Stimulated activated CD8-positive, alpha-beta memory T cell treated with anti-CD3 and anti-CD28 coated beads, Interleukin-7, amount 100 ng/mL, for 48 hours (primary cell): ENCODE measurements at regions not wholly inside any gene's neighbourhood (a gene's known extent, or its start where the extent isn't known, plus 50 kb on each side); places are given as distances from the start of the nearest gene placed in this dataset.

Experiments
- DNase-seq, 2 donors: peaks; one replicate each; pipeline ENCODE4 v3.0.0-alpha.2; 2020; ENCODE audit warnings: low read depth in 1 of 2; ENCODE audit errors: extremely low read depth in 1 of 2

- DNase-seq, result peak in 1 of 2 donors; percentile 15
Observed at GRCh38 chr12:38138225-38139221, 178.1 kb upstream of the ALG10B start.

DNA sequence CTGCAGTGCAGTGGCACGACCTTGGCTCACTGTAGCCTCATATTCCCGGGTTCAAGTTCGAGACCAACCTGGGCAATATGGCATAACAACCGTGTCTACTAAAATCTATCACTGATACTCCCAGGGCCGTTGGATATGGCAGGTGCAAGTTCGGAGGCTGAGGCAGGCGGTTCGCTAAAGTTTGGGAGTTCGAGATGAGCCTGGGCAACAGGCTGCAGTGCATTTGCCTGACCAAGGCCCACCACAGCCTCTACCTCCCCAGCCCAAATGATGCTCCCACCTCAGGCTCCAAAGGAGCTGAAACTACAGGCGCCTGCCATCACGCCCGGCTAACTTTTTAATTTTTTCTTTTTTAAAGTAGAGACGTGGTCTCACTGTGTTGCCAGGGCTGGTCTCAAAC, 177.1 kb upstream of the ALG10B start:
- no peak for DNase-seq

DNA sequence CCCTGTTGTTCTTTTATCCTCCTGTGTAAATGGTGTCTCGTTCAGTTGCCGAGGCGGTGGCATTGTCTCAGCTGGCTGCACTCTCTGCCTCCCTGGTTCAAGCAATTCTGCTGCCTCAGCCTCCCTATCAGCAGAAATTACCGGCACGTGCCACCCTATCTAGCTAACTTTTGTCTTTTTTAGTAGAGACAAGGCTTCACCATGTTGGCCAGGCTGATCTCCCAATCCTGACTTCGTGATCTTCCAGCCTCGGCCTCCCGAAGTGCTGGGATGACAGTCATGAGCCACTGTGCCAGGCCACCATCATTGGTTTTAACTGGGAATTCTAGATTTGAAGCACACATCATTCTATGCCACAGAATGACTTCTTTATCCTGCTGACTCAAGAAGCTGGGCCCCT, 175.3 kb upstream of the ALG10B start:
- DNase-seq, result no peak

- DNase-seq, result no peak
Observed at GRCh38 chr12:38141861-38142260, 174.7 kb upstream of the ALG10B start.

DNA sequence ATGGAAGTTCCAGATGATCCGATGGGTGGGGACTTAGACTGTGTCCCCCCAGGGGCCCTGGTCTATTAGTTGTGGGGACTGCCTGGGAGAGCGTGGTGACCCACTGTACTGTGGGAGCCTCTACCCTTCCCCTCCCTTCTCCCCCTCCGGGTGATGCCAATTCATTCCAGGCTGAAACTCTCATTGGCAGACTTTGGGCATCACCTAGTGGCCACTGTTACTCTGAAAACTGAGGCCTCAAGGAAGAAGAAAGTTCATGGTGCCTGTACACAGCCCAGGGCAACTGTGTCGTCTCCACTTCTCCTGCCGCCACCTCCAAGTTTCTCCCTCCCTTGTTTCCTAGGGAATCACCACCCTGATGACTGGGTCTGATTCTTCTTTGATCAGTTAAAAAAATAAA, 173.6 kb upstream of the ALG10B start:
- no peak for DNase-seq

DNA sequence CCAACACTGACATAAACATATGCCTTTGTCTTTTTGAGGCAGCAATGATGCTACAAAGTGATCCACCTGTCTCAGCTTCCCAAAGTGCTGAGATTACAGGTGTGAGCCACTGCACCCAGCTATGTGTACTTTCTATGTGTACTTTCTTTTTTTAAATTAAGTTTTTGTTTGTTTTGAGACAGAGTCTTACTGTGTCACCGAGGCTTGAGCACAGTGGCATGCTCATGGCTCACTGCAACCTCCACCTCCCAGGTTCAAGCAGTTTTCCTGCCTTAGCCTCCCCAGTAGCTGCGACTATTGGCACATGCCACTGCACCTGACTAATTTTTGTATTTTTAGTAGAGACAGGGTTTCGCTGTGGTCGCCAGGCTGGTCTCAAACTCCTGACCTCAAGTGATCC, 172.5 kb upstream of the ALG10B start:
- no peak for DNase-seq

DNA sequence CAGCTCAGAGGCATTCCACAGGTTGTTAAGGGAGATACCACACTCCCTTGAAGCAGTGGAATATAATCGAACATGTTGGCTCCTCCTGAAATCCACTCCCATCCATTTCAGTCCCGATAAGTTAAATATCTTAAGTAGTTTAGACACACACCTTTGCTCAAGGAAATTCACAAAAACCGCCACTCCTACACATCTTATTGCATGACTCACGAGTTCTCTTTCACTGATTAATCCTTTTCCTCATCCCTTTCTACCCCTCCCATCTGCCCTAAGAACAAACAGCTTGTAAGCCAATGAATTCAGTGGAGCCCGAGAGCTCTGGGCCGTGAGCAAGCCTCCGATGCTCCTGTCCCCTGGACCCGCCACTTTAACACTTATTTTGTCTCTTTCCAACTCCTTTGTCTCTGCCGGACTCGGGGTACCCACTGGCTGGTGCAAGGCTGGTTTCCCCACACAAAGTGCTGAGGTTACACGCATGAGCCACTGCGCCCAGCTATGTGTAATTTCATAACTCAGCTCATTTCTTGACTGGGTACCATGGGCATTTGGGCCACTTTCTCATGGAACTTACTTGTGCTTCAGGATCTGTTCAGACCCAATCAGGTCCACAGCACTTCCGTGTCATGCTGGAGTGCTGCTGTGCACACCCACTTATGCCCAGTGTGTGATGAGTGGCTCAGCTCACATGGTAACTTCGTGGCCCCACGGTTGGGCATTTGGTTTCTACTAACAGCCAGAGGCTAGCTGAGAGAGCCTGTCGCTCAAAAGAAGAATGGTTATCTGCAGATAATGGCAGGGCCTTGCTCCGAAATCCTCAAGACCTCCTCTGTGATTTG, 171.8 kb upstream of the ALG10B start:
- DNase-seq, result no peak

DNA sequence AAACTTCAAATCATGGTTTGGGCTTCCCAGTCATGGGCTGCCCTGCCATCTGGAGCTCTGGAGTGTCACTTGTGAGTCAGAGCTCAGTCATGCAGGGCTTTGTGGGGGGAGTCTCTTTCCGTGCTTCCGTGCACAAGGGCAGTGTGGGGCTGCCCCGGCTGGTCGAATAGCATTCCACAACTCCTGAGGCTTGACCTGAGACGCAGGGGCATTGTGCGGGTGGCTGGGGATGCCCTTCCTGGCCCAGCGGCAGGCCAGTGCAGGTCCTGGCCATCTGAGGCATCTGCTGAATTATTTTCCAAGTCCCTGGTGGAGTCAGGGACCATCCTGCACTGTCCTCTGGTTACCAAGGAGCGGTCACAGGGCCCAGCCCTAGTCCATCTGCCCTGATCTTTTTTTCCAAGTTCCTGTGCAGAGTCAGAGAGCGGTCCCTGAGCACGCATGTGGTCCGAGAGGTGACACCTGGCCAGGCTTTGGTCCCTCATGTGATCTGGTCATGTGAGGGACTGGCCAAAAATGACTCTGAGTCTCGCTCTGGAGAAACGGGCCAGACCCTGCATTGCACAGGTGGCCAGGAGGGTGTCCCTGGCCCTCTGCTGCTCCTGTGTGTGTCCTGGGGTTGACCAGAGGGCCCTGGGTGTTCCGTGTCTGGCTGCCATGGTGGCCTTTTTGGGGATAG, 167.0 kb upstream of the ALG10B start:
- no peak for DNase-seq

DNA sequence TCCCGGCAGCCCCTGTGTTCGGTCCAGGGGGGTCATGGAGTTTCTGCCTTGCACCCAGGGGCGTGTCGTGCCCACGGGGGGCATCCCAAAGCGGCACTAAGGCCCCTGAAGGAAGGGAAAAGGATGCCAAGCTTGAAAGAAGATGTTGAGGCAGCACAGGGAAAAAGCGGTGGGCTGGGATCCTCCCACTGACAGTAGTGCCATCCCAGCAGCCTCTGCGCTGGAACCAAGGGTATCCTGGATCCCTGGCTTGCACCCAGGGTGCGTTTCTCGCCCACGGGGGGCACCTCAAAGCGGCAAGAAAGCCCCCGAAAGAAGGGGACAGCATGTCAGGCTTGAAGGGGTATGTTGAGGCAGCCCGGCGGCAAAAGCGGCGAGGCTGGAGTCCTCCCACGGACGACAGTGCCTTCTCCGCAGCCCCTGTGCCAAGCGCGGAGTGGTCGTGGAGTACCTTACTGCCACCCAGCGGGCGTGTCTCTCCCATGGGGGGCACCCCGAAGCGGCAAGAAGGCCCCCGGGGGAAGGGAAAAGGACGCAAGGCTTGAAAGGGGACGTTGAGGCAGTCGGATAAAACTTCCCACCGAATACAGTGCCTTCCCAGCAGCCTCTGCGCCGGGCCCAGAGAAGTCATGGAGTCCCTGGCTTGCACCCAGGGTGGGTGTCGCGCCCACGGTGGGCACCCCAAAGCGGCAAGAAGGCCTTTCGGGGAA, 164.4 kb upstream of the ALG10B start:
- no peak for DNase-seq

DNA sequence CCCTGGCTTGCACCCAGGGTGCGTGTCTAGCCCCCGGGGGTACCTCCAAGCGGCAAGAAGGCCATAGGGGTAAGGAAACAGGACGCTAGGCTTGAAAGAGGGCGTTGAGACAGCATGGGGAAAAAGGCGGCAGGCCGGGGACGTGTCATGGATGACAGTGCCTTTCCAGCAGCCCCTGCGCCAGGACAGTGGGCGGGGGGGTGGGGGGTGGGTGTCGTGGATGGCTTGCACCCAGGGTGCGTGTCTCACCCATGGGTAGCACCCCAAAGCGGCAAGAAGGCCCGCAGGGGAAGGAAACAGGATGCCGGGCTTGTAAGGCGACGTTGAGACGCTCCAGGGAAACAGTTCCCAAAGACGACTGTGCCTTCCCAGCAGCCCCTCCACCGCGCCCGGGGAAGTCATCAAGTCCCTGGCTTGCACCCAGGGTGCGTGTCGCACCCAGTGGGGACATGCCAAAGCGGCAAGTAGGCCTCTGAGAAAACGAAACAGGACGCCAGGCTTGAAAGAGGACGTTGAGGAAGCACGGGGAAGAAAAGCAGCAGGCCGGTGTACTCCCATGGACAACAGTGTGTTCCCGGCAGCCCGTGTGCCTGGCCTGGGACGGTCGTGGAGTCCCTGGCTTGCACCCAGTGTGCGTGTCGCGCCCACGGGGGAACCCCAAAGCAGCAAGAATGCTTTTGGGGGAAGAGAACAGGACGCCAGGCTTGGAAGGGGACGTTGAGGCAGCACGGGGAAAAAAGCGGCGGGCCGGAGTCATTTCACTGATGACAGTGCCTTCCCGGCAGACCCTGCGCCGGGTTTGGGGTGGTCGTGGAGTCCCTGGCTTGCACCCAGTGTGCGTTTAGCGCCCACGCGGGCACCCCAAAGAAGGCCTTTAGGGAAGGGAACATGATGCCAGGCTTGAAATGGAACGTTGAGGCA, 163.5 kb upstream of the ALG10B start:
- DNase-seq, result no peak

- DNase-seq, result no peak
Observed at GRCh38 chr12:38153737-38154061, 162.9 kb upstream of the ALG10B start.

- DNase-seq, result no peak
Observed at GRCh38 chr12:38154096-38155019, 162.2 kb upstream of the ALG10B start.

GRCh38 chr12:38155020-38155395, 161.6 kb upstream of the ALG10B start:
- no peak for DNase-seq

DNA sequence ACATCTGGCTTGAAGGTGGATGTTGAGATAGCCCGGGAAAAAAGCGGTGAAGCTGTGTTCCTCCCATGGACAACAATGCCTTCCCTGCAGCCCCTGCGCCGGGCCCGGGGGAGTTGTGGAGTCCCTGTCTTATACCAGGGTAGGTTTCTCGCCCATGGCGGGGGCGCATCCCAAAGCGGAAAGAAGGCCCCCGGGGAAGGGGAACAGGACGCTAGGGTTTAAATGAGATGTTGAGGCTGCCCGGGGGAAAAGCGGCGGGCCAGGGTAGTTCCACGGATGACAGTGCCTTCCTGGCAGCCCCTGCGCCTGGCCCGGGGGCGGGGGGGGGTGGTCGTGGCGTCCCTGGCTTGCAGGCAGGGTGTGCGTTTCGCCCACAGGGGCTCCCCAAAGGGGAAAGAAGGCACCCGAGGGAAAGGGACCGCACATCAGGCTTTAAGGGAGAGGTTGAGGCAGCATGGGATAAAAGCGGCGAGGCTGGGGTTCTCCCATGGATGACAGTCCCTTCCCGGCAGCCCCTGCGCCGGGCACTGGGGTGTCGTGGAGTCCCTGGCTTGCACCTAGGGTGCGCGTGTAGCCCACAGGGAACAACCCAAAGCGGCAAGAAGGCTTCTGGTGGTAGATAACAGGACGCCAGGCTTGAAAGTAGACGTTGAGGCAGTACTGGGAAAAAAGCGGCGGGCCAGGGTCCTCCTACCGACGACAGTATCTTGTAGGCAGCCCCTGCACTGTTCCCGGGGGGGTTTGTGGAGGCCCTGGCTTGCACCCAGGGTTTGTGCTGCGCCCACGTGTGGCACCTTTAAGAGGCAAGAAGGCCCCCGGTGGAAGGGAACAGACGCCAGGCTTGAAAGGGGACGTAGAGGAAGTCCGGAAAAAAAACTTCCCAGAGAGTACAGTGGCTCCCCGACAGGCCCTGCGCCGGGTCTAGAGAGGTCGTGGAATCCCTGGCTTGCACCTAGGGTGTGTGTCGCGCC, 160.8 kb upstream of the ALG10B start:
- no peak for DNase-seq

DNA sequence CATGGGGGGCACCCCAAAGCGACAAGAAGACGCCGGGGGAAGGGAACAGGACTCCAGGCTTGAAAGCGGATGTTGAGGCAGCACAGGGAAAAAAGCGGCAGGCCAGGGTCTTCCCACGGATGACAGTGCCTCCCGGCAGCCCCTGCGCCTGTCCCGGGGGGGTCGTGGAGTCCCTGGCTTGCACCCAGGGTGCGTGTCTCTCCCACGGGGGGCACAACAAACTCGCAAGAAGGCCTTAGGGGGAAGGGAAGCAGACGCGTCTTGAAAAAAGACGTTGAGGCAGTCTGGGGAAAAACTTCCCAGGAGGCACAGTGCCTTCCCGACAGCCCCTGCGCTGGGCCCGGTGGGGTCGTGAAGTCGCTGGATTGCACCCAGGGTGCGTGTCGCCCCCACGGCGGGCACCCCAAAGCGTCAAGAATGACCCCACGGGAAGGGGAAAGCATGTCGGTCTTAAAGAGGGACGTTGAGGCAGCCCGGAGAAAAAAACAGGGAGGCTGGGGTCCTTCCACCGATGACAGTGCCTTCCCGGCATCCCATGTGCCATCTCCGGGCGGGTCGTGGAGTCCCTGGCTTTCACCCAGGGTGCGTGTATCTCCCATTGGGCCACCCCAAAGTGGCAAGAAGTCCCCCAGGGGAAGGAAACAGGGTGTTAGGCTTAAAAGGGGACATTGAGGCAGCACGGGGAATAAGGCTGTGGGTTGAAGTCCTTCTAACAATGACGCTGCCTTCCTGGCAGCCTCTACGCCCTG, 159.9 kb upstream of the ALG10B start:
- no peak for DNase-seq

- DNase-seq, result no peak
Observed at GRCh38 chr12:38157274-38157932, 159.2 kb upstream of the ALG10B start.
